ENCODE measurements at regions not wholly inside any gene's neighbourhood (a gene's known extent, or its start where the extent isn't known, plus 50 kb on each side); places are given as distances from the start of the nearest gene placed in this dataset.

DNA sequence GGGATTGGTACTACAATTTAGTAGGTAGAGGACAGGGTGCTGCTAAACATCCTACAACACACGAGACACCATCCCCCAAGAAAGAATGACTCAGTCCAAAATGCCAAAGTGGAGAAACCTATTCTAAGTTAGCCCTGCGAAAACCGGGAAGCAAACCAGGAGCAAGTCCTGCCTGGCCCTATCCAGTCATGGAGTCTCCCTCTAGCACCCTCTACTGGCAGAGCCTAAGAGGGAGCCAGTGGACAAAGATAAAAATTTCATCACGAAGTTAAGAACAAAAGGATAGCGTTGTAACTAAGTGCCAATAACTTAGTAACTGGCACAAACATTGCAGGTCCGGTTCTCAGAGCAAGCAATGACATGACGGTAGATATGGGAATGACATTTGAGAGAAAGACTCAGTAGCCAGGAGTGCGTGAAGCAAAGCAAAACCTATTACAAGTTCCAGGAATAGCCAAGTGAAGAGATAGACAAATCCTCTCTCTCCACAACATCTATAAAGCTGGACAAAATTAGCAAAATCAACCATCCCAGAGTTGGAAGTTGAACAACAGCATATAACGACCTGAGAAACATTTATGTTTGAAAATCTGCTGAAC, 383.5 kb downstream of the OMA1 start:
- H3K27ac ChIP-seq, result no peak overlapping the region
- no peaks in the 10 kb centered on the region for H3K27me3 ChIP-seq (replicated peaks; ENCODE audit: insufficient read depth)
- H3K9me3 ChIP-seq, result no peaks in the 10 kb centered on the region
- TF ChIP-seq, protein P1, sequence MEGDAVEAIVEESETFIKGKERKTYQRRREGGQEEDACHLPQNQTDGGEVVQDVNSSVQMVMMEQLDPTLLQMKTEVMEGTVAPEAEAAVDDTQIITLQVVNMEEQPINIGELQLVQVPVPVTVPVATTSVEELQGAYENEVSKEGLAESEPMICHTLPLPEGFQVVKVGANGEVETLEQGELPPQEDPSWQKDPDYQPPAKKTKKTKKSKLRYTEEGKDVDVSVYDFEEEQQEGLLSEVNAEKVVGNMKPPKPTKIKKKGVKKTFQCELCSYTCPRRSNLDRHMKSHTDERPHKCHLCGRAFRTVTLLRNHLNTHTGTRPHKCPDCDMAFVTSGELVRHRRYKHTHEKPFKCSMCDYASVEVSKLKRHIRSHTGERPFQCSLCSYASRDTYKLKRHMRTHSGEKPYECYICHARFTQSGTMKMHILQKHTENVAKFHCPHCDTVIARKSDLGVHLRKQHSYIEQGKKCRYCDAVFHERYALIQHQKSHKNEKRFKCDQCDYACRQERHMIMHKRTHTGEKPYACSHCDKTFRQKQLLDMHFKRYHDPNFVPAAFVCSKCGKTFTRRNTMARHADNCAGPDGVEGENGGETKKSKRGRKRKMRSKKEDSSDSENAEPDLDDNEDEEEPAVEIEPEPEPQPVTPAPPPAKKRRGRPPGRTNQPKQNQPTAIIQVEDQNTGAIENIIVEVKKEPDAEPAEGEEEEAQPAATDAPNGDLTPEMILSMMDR (IDR thresholded peaks at IDR 0.05), result peak; percentile 54
- ATAC-seq (ENCODE audit: insufficient number of reproducible peaks, low FRiP score, low read depth), result no peak
- no peaks in the 10 kb centered on the region for H3K4me1 ChIP-seq (ENCODE audit: control insufficient read depth in 1 of 2, low read depth in 2 of 2)
- H3K36me3 ChIP-seq, result no peaks in the 10 kb centered on the region
- no peak overlapping the region for H3K4me3 ChIP-seq
- DNase-seq (ENCODE audit: low spot score), result no peak

- H3K4me1 ChIP-seq (ENCODE audit: control insufficient read depth in 1 of 2, low read depth in 2 of 2), result no peaks in the 10 kb centered on the region
- no peak overlapping the region for H3K4me3 ChIP-seq
- no peaks in the 10 kb centered on the region for H3K36me3 ChIP-seq
- TF ChIP-seq, protein P1 (IDR thresholded peaks at IDR 0.05), result no peak
- no peak overlapping the region for H3K27ac ChIP-seq
- no peaks in the 10 kb centered on the region for H3K27me3 ChIP-seq (replicated peaks; ENCODE audit: insufficient read depth)
- no peaks in the 10 kb centered on the region for H3K9me3 ChIP-seq
- ATAC-seq (ENCODE audit: insufficient number of reproducible peaks, low FRiP score, low read depth) (no peak), DNase-seq (ENCODE audit: low spot score) (no peak)
Observed at GRCh38 chr1:58159434-58159830, 387.1 kb downstream of the OMA1 start.

GRCh38 chr1:58158506-58159433, 387.8 kb downstream of the OMA1 start:
- Histone ChIP-seq H3K4me1 (ENCODE audit: control insufficient read depth in 1 of 2, low read depth in 2 of 2) (no peaks in the 10 kb centered on the region), H3K27ac (no peak overlapping the region), H3K27me3 (replicated peaks; ENCODE audit: insufficient read depth) (no peaks in the 10 kb centered on the region), H3K36me3 (no peaks in the 10 kb centered on the region), H3K9me3 (no peaks in the 10 kb centered on the region), H3K4me3 (no peak overlapping the region)
- DNase-seq (ENCODE audit: low spot score) (no peak), ATAC-seq (ENCODE audit: insufficient number of reproducible peaks, low FRiP score, low read depth) (no peak)
- TF ChIP-seq, protein P1 (IDR thresholded peaks at IDR 0.05), result no peak

DNA sequence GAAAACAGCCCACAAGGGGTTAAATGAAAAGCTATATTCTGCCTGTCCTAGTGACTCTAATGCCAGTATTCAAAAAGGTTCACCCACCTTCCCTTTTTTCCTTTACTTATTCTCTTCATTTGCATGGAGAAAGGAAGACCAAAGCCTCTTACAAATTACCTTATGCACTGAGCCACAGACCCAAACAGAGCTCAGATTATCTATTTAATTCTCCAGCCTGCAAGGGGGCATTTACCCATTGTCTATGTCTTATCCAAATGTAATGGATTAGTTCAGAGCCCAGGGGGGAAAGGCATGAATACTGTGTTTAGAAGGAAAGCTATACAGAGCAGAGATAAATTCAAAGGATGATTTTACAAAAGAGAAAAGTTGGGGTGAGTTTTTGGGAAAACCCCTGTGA, 388.5 kb downstream of the OMA1 start:
- Histone ChIP-seq H3K27me3 (replicated peaks; ENCODE audit: insufficient read depth) (no peaks in the 10 kb centered on the region), H3K36me3 (no peaks in the 10 kb centered on the region), H3K4me3 (no peak overlapping the region), H3K9me3 (no peaks in the 10 kb centered on the region), H3K27ac (no peak overlapping the region), H3K4me1 (ENCODE audit: control insufficient read depth in 1 of 2, low read depth in 2 of 2) (no peaks in the 10 kb centered on the region)
- TF ChIP-seq, protein P1 (IDR thresholded peaks at IDR 0.05), result no peak
- ATAC-seq (ENCODE audit: insufficient number of reproducible peaks, low FRiP score, low read depth) (no peak), DNase-seq (ENCODE audit: low spot score) (no peak)

GRCh38 chr1:58157256-58157655, 389.3 kb downstream of the OMA1 start:
- no peak for DNase-seq (ENCODE audit: low spot score)
- no peaks in the 10 kb centered on the region for H3K36me3 ChIP-seq
- H3K4me3 ChIP-seq, result no peak overlapping the region
- no peaks in the 10 kb centered on the region for H3K27me3 ChIP-seq (replicated peaks; ENCODE audit: insufficient read depth)
- H3K9me3 ChIP-seq, result no peaks in the 10 kb centered on the region
- no peaks in the 10 kb centered on the region for H3K4me1 ChIP-seq (ENCODE audit: control insufficient read depth in 1 of 2, low read depth in 2 of 2)
- no peak for ATAC-seq (ENCODE audit: insufficient number of reproducible peaks, low FRiP score, low read depth)
- TF ChIP-seq, protein P1 (IDR thresholded peaks at IDR 0.05), result no peak
- no peak overlapping the region for H3K27ac ChIP-seq

Measured in thoracic aorta (tissue), 2 donors.